Neural progenitor cell (in vitro differentiated cells): ENCODE measurements at regions not wholly inside any gene's neighbourhood (a gene's known extent, or its start where the extent isn't known, plus 50 kb on each side); places are given as distances from the start of the nearest gene placed in this dataset.
"Not testable (repeated sequence)": the region's sequence is repeated elsewhere in the genome, so short reads cannot be mapped to it uniquely, and the experiment has no call there.

Experiments used
- EZH2 ChIP-seq: fragments of 200-600 bp; sonication (generic); IDR thresholded peaks from 2 replicates; pipeline ENCODE4 v1.6.1; 2017; ENCODE audit warnings: antibody characterized with exemption, mild to moderate bottlenecking, moderate library complexity
- TF ChIP-seq, protein P1 (sequence below): fragments of 200-600 bp; sonication (generic); IDR thresholded peaks from 2 replicates; pipeline ENCODE4 v1.5.1; 2017; ENCODE audit warnings: antibody characterized with exemption, mild to moderate bottlenecking

DNA sequence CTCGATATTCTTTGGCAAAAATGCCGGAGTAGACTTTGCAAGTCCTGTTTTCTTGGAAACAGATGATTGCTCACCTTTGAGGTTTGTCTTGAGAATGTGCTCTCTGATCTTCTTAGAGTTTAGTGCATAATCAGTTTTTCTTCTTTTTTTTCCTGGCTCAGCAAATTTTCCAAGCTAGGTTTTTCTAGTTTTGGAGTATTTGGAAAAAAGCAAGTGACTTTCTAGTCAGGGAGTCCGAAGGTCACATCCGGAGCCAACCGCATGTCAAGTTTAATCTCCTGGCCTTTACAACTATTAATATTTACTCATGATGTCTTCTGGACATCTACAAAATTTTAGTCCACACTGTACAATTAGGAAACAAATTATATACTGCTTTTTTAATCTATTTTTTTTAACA is 151.6 kb upstream of the CHL1 start:
- TF ChIP-seq, protein P1, sequence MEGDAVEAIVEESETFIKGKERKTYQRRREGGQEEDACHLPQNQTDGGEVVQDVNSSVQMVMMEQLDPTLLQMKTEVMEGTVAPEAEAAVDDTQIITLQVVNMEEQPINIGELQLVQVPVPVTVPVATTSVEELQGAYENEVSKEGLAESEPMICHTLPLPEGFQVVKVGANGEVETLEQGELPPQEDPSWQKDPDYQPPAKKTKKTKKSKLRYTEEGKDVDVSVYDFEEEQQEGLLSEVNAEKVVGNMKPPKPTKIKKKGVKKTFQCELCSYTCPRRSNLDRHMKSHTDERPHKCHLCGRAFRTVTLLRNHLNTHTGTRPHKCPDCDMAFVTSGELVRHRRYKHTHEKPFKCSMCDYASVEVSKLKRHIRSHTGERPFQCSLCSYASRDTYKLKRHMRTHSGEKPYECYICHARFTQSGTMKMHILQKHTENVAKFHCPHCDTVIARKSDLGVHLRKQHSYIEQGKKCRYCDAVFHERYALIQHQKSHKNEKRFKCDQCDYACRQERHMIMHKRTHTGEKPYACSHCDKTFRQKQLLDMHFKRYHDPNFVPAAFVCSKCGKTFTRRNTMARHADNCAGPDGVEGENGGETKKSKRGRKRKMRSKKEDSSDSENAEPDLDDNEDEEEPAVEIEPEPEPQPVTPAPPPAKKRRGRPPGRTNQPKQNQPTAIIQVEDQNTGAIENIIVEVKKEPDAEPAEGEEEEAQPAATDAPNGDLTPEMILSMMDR = not testable (repeated sequence)
- TF ChIP-seq EZH2 = not testable (repeated sequence)
